HCT116 (cell line): ENCODE measurements at regions not wholly inside any gene's neighbourhood (a gene's known extent, or its start where the extent isn't known, plus 50 kb on each side); places are given as distances from the start of the nearest gene placed in this dataset.

Experiments
- ATAC-seq: fragments of 200-7000 bp; cut with Tn5 transposase; 2 replicates; pipeline ENCODE4 v1.9.1; 2020; ENCODE audit warnings: mild to moderate bottlenecking, moderate library complexity
- BruUV-seq: library from RNA; stranded (reverse); fragments of 400-500 nt; replicated peaks from 2 replicates; lab custom pipeline; 2021; lab: Mats Ljungman, UMichigan
- CTCF ChIA-PET: fragments of 300-600 bp; sonication (Branson Sonifier 250); formaldehyde crosslinking; loops from one replicate; lab custom pipeline; 2021; ENCODE audit warnings: antibody characterized with exemption; lab: Charles Lee
- POLR2A ChIA-PET: fragments of 300-600, 350-600 bp; sonication (Branson Sonifier 250); formaldehyde crosslinking; loops from one replicate; lab custom pipeline; 2021; ENCODE audit warnings: antibody characterized with exemption; lab: Charles Lee
- RAD21 ChIA-PET, 2 experiments: fragments of 300-600 bp; sonication (Branson Sonifier 250); formaldehyde crosslinking; loops; one replicate each; lab custom pipeline; 2023; ENCODE audit warnings: low total read pairs in 2 of 2; ENCODE audit not compliant: uncharacterized antibody in 2 of 2, unreplicated experiment in 2 of 2, low non-redundant PET in 1 of 2; lab: Charles Lee
- DNase-seq: peaks from one replicate; pipeline ENCODE4 v3.0.0-alpha.2; 2010; ENCODE audit warnings: low read depth, low spot score
- H2AFZ ChIP-seq: fragments of 200-600 bp; shearing (Covaris generic), sonication (generic); 2 replicates; pipeline ENCODE4 v1.6.1; 2017; ENCODE audit warnings: low read depth, mixed run types, mixed read lengths, antibody characterized with exemption, low read length; ENCODE audit not compliant: poor library complexity, severe bottlenecking
- H3K27ac ChIP-seq: 2 replicates; pipeline ENCODE4 v1.5.1; 2012; ENCODE audit warnings: low read depth, low read length
- H3K27me3 ChIP-seq: fragments of 200-600 bp; sonication (generic); 2 replicates; pipeline ENCODE4 v1.6.1; 2016; ENCODE audit warnings: mixed run types, low read length, mixed read lengths; ENCODE audit not compliant: insufficient read depth
- H3K36me3 ChIP-seq, 2 experiments: fragments of 200-500 bp in 1 of 2; fragments of 200-600 bp in 1 of 2; sonication (Bioruptor generic) in 1 of 2; sonication (generic) in 1 of 2; 2 replicates each; pipeline versions ENCODE4 v1.5.1 to v1.6.1; 2014 to 2016; ENCODE audit warnings: low read length in 2 of 2, inconsistent platforms in 1 of 2, mixed read lengths in 1 of 2, mixed run types in 1 of 2; ENCODE audit not compliant: insufficient read depth in 2 of 2, control insufficient read depth in 1 of 2
- H3K4me1 ChIP-seq, 2 experiments: fragments of 200-600 bp in 1 of 2; sonication (generic) in 1 of 2; 2 replicates each; pipeline versions ENCODE4 v1.5.1 to v1.6.1; 2012 to 2017; ENCODE audit warnings: low read length in 2 of 2, inconsistent platforms in 1 of 2, mild to moderate bottlenecking in 1 of 2, mixed read lengths in 1 of 2, mixed run types in 1 of 2, moderate library complexity in 1 of 2; ENCODE audit not compliant: insufficient read depth in 2 of 2, control insufficient read depth in 1 of 2
- H3K4me2 ChIP-seq: fragments of 200-600 bp; sonication (generic); 2 replicates; pipeline ENCODE4 v1.6.1; 2017; ENCODE audit warnings: mixed run types, low read length, mixed read lengths
- H3K4me3 ChIP-seq, 2 experiments: fragments of 200-600 bp in 1 of 2; sonication (generic) in 1 of 2; replicated peaks in 1 of 2; 2 replicates each; pipeline ENCODE4 v1.5.1; 2011 to 2016; ENCODE audit warnings: low read length in 2 of 2, control low read depth in 1 of 2, low read depth in 1 of 2, mild to moderate bottlenecking in 1 of 2, mixed read lengths in 1 of 2, mixed run types in 1 of 2
- H3K79me2 ChIP-seq: fragments of 200-600 bp; sonication (generic); 2 replicates; pipeline ENCODE4 v1.6.1; 2017; ENCODE audit warnings: mild to moderate bottlenecking, mixed run types, low read length, moderate library complexity, mixed read lengths; ENCODE audit not compliant: insufficient read depth
- H3K9ac ChIP-seq: fragments of 200-600 bp; sonication (generic); 2 replicates; pipeline ENCODE4 v1.6.1; 2016; ENCODE audit warnings: low read length, mixed read lengths
- H3K9me2 ChIP-seq: fragments of 200-600 bp; sonication (generic), shearing (Covaris generic); 2 replicates; pipeline ENCODE4 v1.6.1; 2017; ENCODE audit warnings: mixed run types, mild to moderate bottlenecking, moderate library complexity; ENCODE audit not compliant: insufficient read depth
- H3K9me3 ChIP-seq, 2 experiments: fragments of 200-500 bp in 1 of 2; fragments of 200-600 bp in 1 of 2; sonication (Bioruptor generic) in 1 of 2; sonication (generic) in 1 of 2; 2 replicates each; pipeline ENCODE4 v1.6.1; 2014 to 2017; ENCODE audit warnings: low read length in 2 of 2, mixed read lengths in 2 of 2, inconsistent platforms in 1 of 2, low read depth in 1 of 2, mild to moderate bottlenecking in 1 of 2, mixed run types in 1 of 2, moderate library complexity in 1 of 2; ENCODE audit not compliant: control insufficient read depth in 1 of 2, insufficient read depth in 1 of 2
- H4K20me1 ChIP-seq: fragments of 200-600 bp; sonication (generic), shearing (Covaris generic); 2 replicates; pipeline ENCODE4 v1.6.1; 2017; ENCODE audit warnings: mixed run types, mild to moderate bottlenecking, moderate library complexity; ENCODE audit not compliant: insufficient read depth
- CBX3 ChIP-seq: IDR thresholded peaks from 2 replicates; pipeline ENCODE4 v1.6.1; 2012; ENCODE audit warnings: low read depth
- CEBPB ChIP-seq: IDR thresholded peaks from 2 replicates; pipeline ENCODE4 v1.6.1; 2012; ENCODE audit warnings: low read depth
- EZH2 ChIP-seq: fragments of 200-600 bp; sonication (generic); IDR thresholded peaks from 2 replicates; pipeline ENCODE4 v1.6.1; 2017; ENCODE audit warnings: antibody characterized with exemption, mixed run types
- EZH2phosphoT487 ChIP-seq: fragments of 200-600 bp; IDR thresholded peaks from 2 replicates; pipeline ENCODE4 v1.6.1; 2018; ENCODE audit warnings: antibody characterized with exemption, borderline replicate concordance
- FOSL1 ChIP-seq: IDR thresholded peaks from 2 replicates; pipeline ENCODE4 v1.6.1; 2012; ENCODE audit warnings: low read depth
- JUND ChIP-seq: IDR thresholded peaks from 2 replicates; pipeline ENCODE4 v1.6.1; 2012
- POLR2A ChIP-seq: IDR thresholded peaks from 2 replicates; pipeline ENCODE4 v1.7.0; 2011; ENCODE audit warnings: borderline replicate concordance; ENCODE audit not compliant: insufficient read depth, insufficient read length; ENCODE audit errors: extremely low read depth
- POLR2AphosphoS5 ChIP-seq: IDR thresholded peaks from 2 replicates; pipeline ENCODE4 v1.6.1; 2011; ENCODE audit warnings: mild to moderate bottlenecking, low read depth, low read length, moderate library complexity
- RAD21 ChIP-seq: IDR thresholded peaks from 2 replicates; pipeline ENCODE4 v1.6.1; 2012; ENCODE audit warnings: low read depth, mild to moderate bottlenecking
- SIN3A ChIP-seq: IDR thresholded peaks from 2 replicates; pipeline ENCODE4 v1.6.1; 2012; ENCODE audit warnings: low read depth
- SP1 ChIP-seq: IDR thresholded peaks from 2 replicates; pipeline ENCODE4 v1.6.1; 2012; ENCODE audit warnings: low read depth
- SRF ChIP-seq: IDR thresholded peaks from 2 replicates; pipeline ENCODE4 v1.6.1; 2012; ENCODE audit warnings: low read depth
- TCF7L2 ChIP-seq: IDR thresholded peaks from 2 replicates; pipeline ENCODE4 v1.7.0; 2011; ENCODE audit warnings: borderline replicate concordance, inconsistent platforms; ENCODE audit not compliant: insufficient read depth, insufficient read length; ENCODE audit errors: extremely low read depth
- YY1 ChIP-seq: IDR thresholded peaks from 2 replicates; pipeline ENCODE4 v1.6.1; 2011; ENCODE audit warnings: low read length, low read depth, moderate library complexity, mild to moderate bottlenecking; ENCODE audit not compliant: insufficient replicate concordance; ENCODE audit errors: extremely low read depth
- ZFX ChIP-seq: fragments of 450-650 bp; IDR thresholded peaks from 2 replicates; pipeline ENCODE4 v1.6.1; 2017
- intact Hi-C: fragments of 100-400 bp; cut with micrococcal nuclease; formaldehyde crosslinking; loops from 2 replicates; pipeline ENCODE4 v1.10.0; 2022
- TF ChIP-seq, protein P1 (sequence below): IDR thresholded peaks from 2 replicates; pipeline ENCODE4 v1.6.1; 2011; ENCODE audit warnings: mild to moderate bottlenecking, low read length, moderate library complexity; ENCODE audit not compliant: insufficient replicate concordance; ENCODE audit errors: extremely low read depth
- TF ChIP-seq, protein P2 (sequence below): IDR thresholded peaks from 2 replicates; pipeline ENCODE4 v1.6.1; 2012
- TF ChIP-seq, protein P3 (sequence below), 3 experiments: fragments of 200-600 bp in 1 of 3; sonication (generic) in 1 of 3; IDR thresholded peaks in 2 of 3; conservative IDR thresholded peaks in 1 of 3; 2 replicates each; pipeline ENCODE4 v1.5.1; 2012 to 2017; ENCODE audit warnings: low read depth in 2 of 3, low read length in 2 of 3, antibody characterized with exemption in 1 of 3, borderline replicate concordance in 1 of 3, control low read depth in 1 of 3, mild to moderate bottlenecking in 1 of 3, mixed read lengths in 1 of 3, mixed run types in 1 of 3, moderate library complexity in 1 of 3; ENCODE audit not compliant: insufficient read depth in 1 of 3
- TF ChIP-seq, protein P4 (sequence below): IDR thresholded peaks from 2 replicates; pipeline ENCODE4 v1.6.1; 2012
- TF ChIP-seq, protein P5 (sequence below): IDR thresholded peaks from 2 replicates; pipeline ENCODE4 v1.6.1; 2012; ENCODE audit warnings: low read depth

DNA sequence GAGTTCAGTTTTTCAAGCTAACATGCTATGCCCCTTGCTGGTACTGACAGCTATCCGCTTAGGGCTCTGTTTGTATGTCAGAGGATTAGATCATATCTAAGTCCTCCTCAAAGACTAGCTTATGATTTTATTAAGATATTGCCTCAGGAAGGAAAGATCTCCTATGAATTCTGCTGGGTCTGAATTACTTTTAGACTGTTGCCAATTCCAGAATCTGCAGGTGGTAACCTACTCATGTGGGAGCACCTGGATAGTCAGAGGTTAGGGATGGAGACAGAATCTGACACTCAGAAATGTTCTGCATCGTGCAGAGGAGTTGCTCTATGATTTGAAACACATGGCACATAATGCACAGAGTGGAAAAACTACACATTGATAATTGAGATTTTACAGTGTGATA is 843.4 kb downstream of the SLC6A15 start:
- no peaks in the 10 kb centered on the region for H4K20me1 ChIP-seq
- H3K36me3 ChIP-seq = no peaks in the 10 kb centered on the region
- H3K4me2 ChIP-seq = no peak overlapping the region
- no peaks in the 10 kb centered on the region for H3K9me2 ChIP-seq
- H3K4me1 ChIP-seq = no peaks in the 10 kb centered on the region
- CTCF ChIA-PET = no interaction called here
- H3K4me3 ChIP-seq = no peak overlapping the region
- H3K9me3 ChIP-seq = no peaks in the 10 kb centered on the region
- TF ChIP-seq SIN3A = no peak
- TF ChIP-seq TCF7L2 = no peak
- no peak for TF ChIP-seq FOSL1
- no peak for TF ChIP-seq YY1
- TF ChIP-seq, protein P1, sequence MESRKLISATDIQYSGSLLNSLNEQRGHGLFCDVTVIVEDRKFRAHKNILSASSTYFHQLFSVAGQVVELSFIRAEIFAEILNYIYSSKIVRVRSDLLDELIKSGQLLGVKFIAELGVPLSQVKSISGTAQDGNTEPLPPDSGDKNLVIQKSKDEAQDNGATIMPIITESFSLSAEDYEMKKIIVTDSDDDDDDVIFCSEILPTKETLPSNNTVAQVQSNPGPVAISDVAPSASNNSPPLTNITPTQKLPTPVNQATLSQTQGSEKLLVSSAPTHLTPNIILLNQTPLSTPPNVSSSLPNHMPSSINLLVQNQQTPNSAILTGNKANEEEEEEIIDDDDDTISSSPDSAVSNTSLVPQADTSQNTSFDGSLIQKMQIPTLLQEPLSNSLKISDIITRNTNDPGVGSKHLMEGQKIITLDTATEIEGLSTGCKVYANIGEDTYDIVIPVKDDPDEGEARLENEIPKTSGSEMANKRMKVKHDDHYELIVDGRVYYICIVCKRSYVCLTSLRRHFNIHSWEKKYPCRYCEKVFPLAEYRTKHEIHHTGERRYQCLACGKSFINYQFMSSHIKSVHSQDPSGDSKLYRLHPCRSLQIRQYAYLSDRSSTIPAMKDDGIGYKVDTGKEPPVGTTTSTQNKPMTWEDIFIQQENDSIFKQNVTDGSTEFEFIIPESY = no peak
- TF ChIP-seq RAD21 = no peak
- no peak for TF ChIP-seq POLR2A
- TF ChIP-seq JUND = no peak
- TF ChIP-seq, protein P2, sequence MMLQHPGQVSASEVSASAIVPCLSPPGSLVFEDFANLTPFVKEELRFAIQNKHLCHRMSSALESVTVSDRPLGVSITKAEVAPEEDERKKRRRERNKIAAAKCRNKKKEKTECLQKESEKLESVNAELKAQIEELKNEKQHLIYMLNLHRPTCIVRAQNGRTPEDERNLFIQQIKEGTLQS = no peak
- TF ChIP-seq, protein P3, sequence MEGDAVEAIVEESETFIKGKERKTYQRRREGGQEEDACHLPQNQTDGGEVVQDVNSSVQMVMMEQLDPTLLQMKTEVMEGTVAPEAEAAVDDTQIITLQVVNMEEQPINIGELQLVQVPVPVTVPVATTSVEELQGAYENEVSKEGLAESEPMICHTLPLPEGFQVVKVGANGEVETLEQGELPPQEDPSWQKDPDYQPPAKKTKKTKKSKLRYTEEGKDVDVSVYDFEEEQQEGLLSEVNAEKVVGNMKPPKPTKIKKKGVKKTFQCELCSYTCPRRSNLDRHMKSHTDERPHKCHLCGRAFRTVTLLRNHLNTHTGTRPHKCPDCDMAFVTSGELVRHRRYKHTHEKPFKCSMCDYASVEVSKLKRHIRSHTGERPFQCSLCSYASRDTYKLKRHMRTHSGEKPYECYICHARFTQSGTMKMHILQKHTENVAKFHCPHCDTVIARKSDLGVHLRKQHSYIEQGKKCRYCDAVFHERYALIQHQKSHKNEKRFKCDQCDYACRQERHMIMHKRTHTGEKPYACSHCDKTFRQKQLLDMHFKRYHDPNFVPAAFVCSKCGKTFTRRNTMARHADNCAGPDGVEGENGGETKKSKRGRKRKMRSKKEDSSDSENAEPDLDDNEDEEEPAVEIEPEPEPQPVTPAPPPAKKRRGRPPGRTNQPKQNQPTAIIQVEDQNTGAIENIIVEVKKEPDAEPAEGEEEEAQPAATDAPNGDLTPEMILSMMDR (IDR thresholded peaks at IDR 0.05 in 2 of 3, conservative IDR thresholded peaks at IDR 0.05 in 1 of 3; ENCODE audit: borderline replicate concordance in 1 of 3, insufficient read depth in 1 of 3, low read depth in 2 of 3, low read length in 2 of 3) = no peak
- TF ChIP-seq EZH2phosphoT487 = no peak
- TF ChIP-seq CEBPB = no peak
- TF ChIP-seq, protein P4, sequence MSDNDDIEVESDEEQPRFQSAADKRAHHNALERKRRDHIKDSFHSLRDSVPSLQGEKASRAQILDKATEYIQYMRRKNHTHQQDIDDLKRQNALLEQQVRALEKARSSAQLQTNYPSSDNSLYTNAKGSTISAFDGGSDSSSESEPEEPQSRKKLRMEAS = no peak
- no peak for TF ChIP-seq CBX3
- TF ChIP-seq, protein P5, sequence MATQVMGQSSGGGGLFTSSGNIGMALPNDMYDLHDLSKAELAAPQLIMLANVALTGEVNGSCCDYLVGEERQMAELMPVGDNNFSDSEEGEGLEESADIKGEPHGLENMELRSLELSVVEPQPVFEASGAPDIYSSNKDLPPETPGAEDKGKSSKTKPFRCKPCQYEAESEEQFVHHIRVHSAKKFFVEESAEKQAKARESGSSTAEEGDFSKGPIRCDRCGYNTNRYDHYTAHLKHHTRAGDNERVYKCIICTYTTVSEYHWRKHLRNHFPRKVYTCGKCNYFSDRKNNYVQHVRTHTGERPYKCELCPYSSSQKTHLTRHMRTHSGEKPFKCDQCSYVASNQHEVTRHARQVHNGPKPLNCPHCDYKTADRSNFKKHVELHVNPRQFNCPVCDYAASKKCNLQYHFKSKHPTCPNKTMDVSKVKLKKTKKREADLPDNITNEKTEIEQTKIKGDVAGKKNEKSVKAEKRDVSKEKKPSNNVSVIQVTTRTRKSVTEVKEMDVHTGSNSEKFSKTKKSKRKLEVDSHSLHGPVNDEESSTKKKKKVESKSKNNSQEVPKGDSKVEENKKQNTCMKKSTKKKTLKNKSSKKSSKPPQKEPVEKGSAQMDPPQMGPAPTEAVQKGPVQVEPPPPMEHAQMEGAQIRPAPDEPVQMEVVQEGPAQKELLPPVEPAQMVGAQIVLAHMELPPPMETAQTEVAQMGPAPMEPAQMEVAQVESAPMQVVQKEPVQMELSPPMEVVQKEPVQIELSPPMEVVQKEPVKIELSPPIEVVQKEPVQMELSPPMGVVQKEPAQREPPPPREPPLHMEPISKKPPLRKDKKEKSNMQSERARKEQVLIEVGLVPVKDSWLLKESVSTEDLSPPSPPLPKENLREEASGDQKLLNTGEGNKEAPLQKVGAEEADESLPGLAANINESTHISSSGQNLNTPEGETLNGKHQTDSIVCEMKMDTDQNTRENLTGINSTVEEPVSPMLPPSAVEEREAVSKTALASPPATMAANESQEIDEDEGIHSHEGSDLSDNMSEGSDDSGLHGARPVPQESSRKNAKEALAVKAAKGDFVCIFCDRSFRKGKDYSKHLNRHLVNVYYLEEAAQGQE = no peak
- no peak for TF ChIP-seq SP1
- no peak for TF ChIP-seq EZH2
- TF ChIP-seq SRF = no peak
- no peak for TF ChIP-seq ZFX
- TF ChIP-seq POLR2AphosphoS5 = no peak
- no peak overlapping the region for H3K9ac ChIP-seq
- no peaks in the 10 kb centered on the region for H3K27me3 ChIP-seq
- RAD21 ChIA-PET = no interaction called here
- ATAC-seq = no peak
- H2AFZ ChIP-seq = no peak overlapping the region
- H3K79me2 ChIP-seq = no peaks in the 10 kb centered on the region
- no peak for DNase-seq
- H3K27ac ChIP-seq = no peak overlapping the region
- POLR2A ChIA-PET = no interaction called here
- intact Hi-C loops = no loop called here
- no TSS peak for BruUV-seq
